HG03442 (cell line): ENCODE measurements at regions not wholly inside any gene's neighbourhood (a gene's known extent, or its start where the extent isn't known, plus 50 kb on each side); places are given as distances from the start of the nearest gene placed in this dataset.
A peak's percentile ranks its signal among the peaks of the same experiment; 100 is the strongest.

Source experiments
- ATAC-seq: cut with Tn5 transposase; IDR thresholded peaks from one replicate; pipeline ENCODE4 v1.9.1; 2021; ENCODE audit warnings: mild to moderate bottlenecking, moderate library complexity; ENCODE audit not compliant: unreplicated experiment

GRCh38 chr2:128733450-128733849, 414.8 kb upstream of the HS6ST1 start:
- ATAC-seq: no peak

- peak; percentile 46 for ATAC-seq
Measured at GRCh38 chr2:128734521-128735295, 416.0 kb upstream of the HS6ST1 start.

- ATAC-seq: no peak
Measured at GRCh38 chr2:128735296-128735960, 416.8 kb upstream of the HS6ST1 start.

GRCh38 chr2:128736046-128736688, 417.5 kb upstream of the HS6ST1 start:
- ATAC-seq: no peak

GRCh38 chr2:128736689-128737545, 418.2 kb upstream of the HS6ST1 start:
- peak; percentile 47 for ATAC-seq

GRCh38 chr2:128737546-128737826, 418.8 kb upstream of the HS6ST1 start:
- no peak for ATAC-seq

- ATAC-seq: no peak
Measured at GRCh38 chr2:128738446-128739110, 419.9 kb upstream of the HS6ST1 start.

- ATAC-seq: no peak
Measured at GRCh38 chr2:128742467-128742866, 423.8 kb upstream of the HS6ST1 start.

- ATAC-seq: no peak
Measured at GRCh38 chr2:128745946-128746345, 427.3 kb upstream of the HS6ST1 start.

GRCh38 chr2:128746356-128746755, 427.7 kb upstream of the HS6ST1 start:
- ATAC-seq: no peak

- ATAC-seq: no peak
Measured at GRCh38 chr2:128748336-128748735, 429.7 kb upstream of the HS6ST1 start.

GRCh38 chr2:128748835-128749605, 430.4 kb upstream of the HS6ST1 start:
- ATAC-seq: no peak

- no peak for ATAC-seq
Measured at GRCh38 chr2:128750328-128751165, 431.9 kb upstream of the HS6ST1 start.

- ATAC-seq: no peak
Measured at GRCh38 chr2:128751746-128752145, 433.1 kb upstream of the HS6ST1 start.

- no peak for ATAC-seq
Measured at GRCh38 chr2:128752691-128753263, 434.1 kb upstream of the HS6ST1 start.

- no peak for ATAC-seq
Measured at GRCh38 chr2:128753321-128753720, 434.7 kb upstream of the HS6ST1 start.

GRCh38 chr2:128753800-128754199, 435.1 kb upstream of the HS6ST1 start:
- ATAC-seq: no peak

GRCh38 chr2:128754246-128754724, 435.6 kb upstream of the HS6ST1 start:
- peak; percentile 97 for ATAC-seq
